ENCODE measurements at regions not wholly inside any gene's neighbourhood (a gene's known extent, or its start where the extent isn't known, plus 50 kb on each side); places are given as distances from the start of the nearest gene placed in this dataset.

- H3K27me3 Mint-ChIP-seq (ENCODE audit: low read depth), result no peaks in the 10 kb centered on the region
- H3K9me3 Mint-ChIP-seq, result no peaks in the 10 kb centered on the region
- no peak for DNase-seq
- CTCF ChIA-PET, result no interaction called here
- H3K27ac Mint-ChIP-seq, result no peak overlapping the region
- H3K4me3 Mint-ChIP-seq, result no peak overlapping the region
- intact Hi-C loops (cut with micrococcal nuclease), result loop anchor here (10.0 kb wide), 1 partner anchor 650 kb away; no protein-coding TSS in a partner anchor
- H3K4me1 Mint-ChIP-seq (ENCODE audit: low read depth), result peaks cover 62% of the 10 kb centered on the region
- H3K36me3 Mint-ChIP-seq (ENCODE audit: low read depth), result no peaks in the 10 kb centered on the region
Measured at GRCh38 chr3:177354466-177354865, 157.2 kb upstream of the TBL1XR1 start.

- Mint-ChIP-seq H3K4me1 (ENCODE audit: low read depth) (peaks cover 66% of the 10 kb centered on the region), H3K27me3 (ENCODE audit: low read depth) (no peaks in the 10 kb centered on the region)
Measured at GRCh38 chr3:177356113-177356512, 158.8 kb upstream of the TBL1XR1 start.

GRCh38 chr3:177356952-177357351 lies 159.7 kb upstream of the TBL1XR1 start:
- Mint-ChIP-seq H3K27me3 (ENCODE audit: low read depth) (no peaks in the 10 kb centered on the region), H3K27ac (peak overlapping the region; percentile 20), H3K9me3 (no peaks in the 10 kb centered on the region), H3K4me1 (ENCODE audit: low read depth) (peaks cover 63% of the 10 kb centered on the region), H3K36me3 (ENCODE audit: low read depth) (no peaks in the 10 kb centered on the region), H3K4me3 (no peak overlapping the region)
- intact Hi-C loops (cut with micrococcal nuclease), result loop anchor here (10.0 kb wide), 1 partner anchor 648 kb away; no protein-coding TSS in a partner anchor
- no peak for DNase-seq
- CTCF ChIA-PET, result no interaction called here

More at GRCh38 chr3:177356113-177356512, 158.8 kb upstream of the TBL1XR1 start:
- DNase-seq, result no peak
- H3K9me3 Mint-ChIP-seq, result no peaks in the 10 kb centered on the region
- no peak overlapping the region for H3K27ac Mint-ChIP-seq
- CTCF ChIA-PET, result interaction anchor here (0.6 kb wide), 1 partner anchor 305 kb away, joined by 3 read pairs; no protein-coding TSS in a partner anchor
- intact Hi-C loops (cut with micrococcal nuclease), result loop anchor here (10.0 kb wide), 1 partner anchor 649 kb away; no protein-coding TSS in a partner anchor
- H3K4me3 Mint-ChIP-seq, result no peak overlapping the region
- no peaks in the 10 kb centered on the region for H3K36me3 Mint-ChIP-seq (ENCODE audit: low read depth)

GRCh38 chr3:177357352-177358090 lies 160.2 kb upstream of the TBL1XR1 start:
- CTCF ChIA-PET, result interaction anchor here (1.1 kb wide), 1 partner anchor 157 kb away, joined by 4 read pairs; no protein-coding TSS in a partner anchor
- peak; percentile 43 for DNase-seq
- Mint-ChIP-seq H3K9me3 (no peaks in the 10 kb centered on the region), H3K27me3 (ENCODE audit: low read depth) (no peaks in the 10 kb centered on the region), H3K4me3 (peak overlapping the region; percentile 72), H3K27ac (peak overlapping the region; percentile 94), H3K4me1 (ENCODE audit: low read depth) (peaks cover 59% of the 10 kb centered on the region), H3K36me3 (ENCODE audit: low read depth) (no peaks in the 10 kb centered on the region)
- intact Hi-C loops (cut with micrococcal nuclease), result loop anchor here (10.0 kb wide), 1 partner anchor 647 kb away; no protein-coding TSS in a partner anchor

GRCh38 chr3:177358091-177358976 lies 161.1 kb upstream of the TBL1XR1 start:
- Mint-ChIP-seq H3K4me1 (ENCODE audit: low read depth) (peaks cover 54% of the 10 kb centered on the region), H3K4me3 (peak overlapping the region; percentile 72), H3K27ac (peak overlapping the region; percentile 94), H3K27me3 (ENCODE audit: low read depth) (no peaks in the 10 kb centered on the region), H3K9me3 (no peaks in the 10 kb centered on the region), H3K36me3 (ENCODE audit: low read depth) (no peaks in the 10 kb centered on the region)
- peak; percentile 58 for DNase-seq
- intact Hi-C loops (cut with micrococcal nuclease), result loop anchor here (10.0 kb wide), 1 partner anchor 646 kb away; no protein-coding TSS in a partner anchor
- CTCF ChIA-PET, result interaction anchor here (1.1 kb wide), 1 partner anchor 158 kb away, joined by 4 read pairs; no protein-coding TSS in a partner anchor

GRCh38 chr3:177358977-177359592 lies 161.8 kb upstream of the TBL1XR1 start:
- Mint-ChIP-seq H3K27ac (peak overlapping the region; percentile 94), H3K36me3 (ENCODE audit: low read depth) (no peaks in the 10 kb centered on the region), H3K27me3 (ENCODE audit: low read depth) (no peaks in the 10 kb centered on the region), H3K4me1 (ENCODE audit: low read depth) (peaks cover 54% of the 10 kb centered on the region), H3K4me3 (peak overlapping the region; percentile 72), H3K9me3 (no peaks in the 10 kb centered on the region)
- CTCF ChIA-PET, result interaction anchor here (1.3 to 1.4 kb wide), 2 partner anchors 160 to 206 kb away, joined by 3 to 7 read pairs; no protein-coding TSS in a partner anchor
- intact Hi-C loops (cut with micrococcal nuclease), result loop anchor here (1.0 to 10.0 kb wide), 2 partner anchors 75 to 646 kb away; no protein-coding TSS in a partner anchor
- DNase-seq, result peak; percentile 65

- Mint-ChIP-seq H3K4me3 (peak overlapping the region; percentile 72), H3K4me1 (ENCODE audit: low read depth) (peaks cover 54% of the 10 kb centered on the region), H3K27ac (peak overlapping the region; percentile 94), H3K9me3 (no peaks in the 10 kb centered on the region), H3K27me3 (ENCODE audit: low read depth) (no peaks in the 10 kb centered on the region), H3K36me3 (ENCODE audit: low read depth) (no peaks in the 10 kb centered on the region)
- peak; percentile 95 for DNase-seq
- CTCF ChIA-PET, result interaction anchor here (1.1 to 1.4 kb wide), 3 partner anchors 161 to 292 kb away, joined by 3 to 7 read pairs (median 3); no protein-coding TSS in a partner anchor
- intact Hi-C loops (cut with micrococcal nuclease), result loop anchor here (1.0 to 10.0 kb wide), 14 partner anchors 14 to 645 kb away; partner anchors contain the start of gene TBL1XR1
Measured at GRCh38 chr3:177359593-177360357, 162.5 kb upstream of the TBL1XR1 start.

GRCh38 chr3:177361081-177361938 lies 164.0 kb upstream of the TBL1XR1 start:
- peaks cover 48% of the 10 kb centered on the region for H3K4me1 Mint-ChIP-seq (ENCODE audit: low read depth)
- intact Hi-C loops (cut with micrococcal nuclease), result loop anchor here (2.0 kb wide), 3 partner anchors 215 to 415 kb away; no protein-coding TSS in a partner anchor
- H3K9me3 Mint-ChIP-seq, result no peaks in the 10 kb centered on the region
- no peak for DNase-seq
- CTCF ChIA-PET, result interaction anchor here (0.5 kb wide), 2 partner anchors 117 to 181 kb away, joined by 3 read pairs; no protein-coding TSS in a partner anchor
- H3K27ac Mint-ChIP-seq, result peak overlapping the region; percentile 94
- no peaks in the 10 kb centered on the region for H3K36me3 Mint-ChIP-seq (ENCODE audit: low read depth)
- no peaks in the 10 kb centered on the region for H3K27me3 Mint-ChIP-seq (ENCODE audit: low read depth)
- H3K4me3 Mint-ChIP-seq, result peak overlapping the region; percentile 72

- H3K27ac Mint-ChIP-seq, result no peak overlapping the region
Measured at GRCh38 chr3:177362626-177363025, 165.3 kb upstream of the TBL1XR1 start.

GRCh38 chr3:177364236-177364635 lies 167.0 kb upstream of the TBL1XR1 start:
- no peaks in the 10 kb centered on the region for H3K36me3 Mint-ChIP-seq (ENCODE audit: low read depth)

More at GRCh38 chr3:177362626-177363025, 165.3 kb upstream of the TBL1XR1 start:
- Mint-ChIP-seq H3K4me3 (no peak overlapping the region), H3K4me1 (ENCODE audit: low read depth) (peaks cover 39% of the 10 kb centered on the region), H3K9me3 (no peaks in the 10 kb centered on the region), H3K27me3 (ENCODE audit: low read depth) (no peaks in the 10 kb centered on the region), H3K36me3 (ENCODE audit: low read depth) (no peaks in the 10 kb centered on the region)
- no peak for DNase-seq
- CTCF ChIA-PET, result interaction anchor here (0.6 to 1.3 kb wide), 2 partner anchors 312 to 462 kb away, joined by 3 read pairs; no protein-coding TSS in a partner anchor
- intact Hi-C loops (cut with micrococcal nuclease), result no loop called here

More at GRCh38 chr3:177364236-177364635, 167.0 kb upstream of the TBL1XR1 start:
- H3K27ac Mint-ChIP-seq, result no peak overlapping the region
- H3K27me3 Mint-ChIP-seq (ENCODE audit: low read depth), result no peaks in the 10 kb centered on the region
- intact Hi-C loops (cut with micrococcal nuclease), result no loop called here
- H3K4me3 Mint-ChIP-seq, result no peak overlapping the region
- DNase-seq, result no peak
- CTCF ChIA-PET, result interaction anchor here (0.9 kb wide), 1 partner anchor 14 kb away, joined by 4 read pairs; no protein-coding TSS in a partner anchor
- no peaks in the 10 kb centered on the region for H3K9me3 Mint-ChIP-seq
- peaks cover 23% of the 10 kb centered on the region for H3K4me1 Mint-ChIP-seq (ENCODE audit: low read depth)
